Endothelial cell of umbilical vein (primary cell): ENCODE measurements at regions not wholly inside any gene's neighbourhood (a gene's known extent, or its start where the extent isn't known, plus 50 kb on each side); places are given as distances from the start of the nearest gene placed in this dataset.
A peak's percentile ranks its signal among the peaks of the same experiment; 100 is the strongest.

Experiments
- BruUV-seq: library from RNA; stranded (reverse); fragments of 400-500 nt; replicated peaks from 2 replicates; lab custom pipeline; 2021; lab: Mats Ljungman, UMichigan
- CTCF ChIA-PET: fragments of 300-600, 350-600 bp; sonication (Branson Sonifier 250); formaldehyde crosslinking; loops from one replicate; lab custom pipeline; 2021; ENCODE audit warnings: antibody characterized with exemption, inconsistent platforms; lab: Charles Lee
- POLR2A ChIA-PET: fragments of 300-600, 350-600 bp; sonication (Branson Sonifier 250); formaldehyde crosslinking; loops from one replicate; lab custom pipeline; 2021; ENCODE audit warnings: antibody characterized with exemption, inconsistent platforms; lab: Charles Lee
- DNase-seq: peaks from one replicate; pipeline ENCODE4 v3.0.0-alpha.2; 2011; ENCODE audit warnings: low read depth, low spot score
- FAIRE-seq: peaks from 2 replicates; lab custom pipeline; 2011; peaks lifted over from hg19 to GRCh38; lab: Jason Lieb, UNC
- H2AFZ ChIP-seq: 2 replicates; pipeline ENCODE4 v1.6.0; 2012; ENCODE audit warnings: low read depth, low read length, control low read depth, inconsistent platforms
- H3K27ac ChIP-seq: 2 replicates; pipeline ENCODE4 v1.5.1; 2011; ENCODE audit warnings: low read depth, mild to moderate bottlenecking, control low read depth, low read length, moderate library complexity; ENCODE audit not compliant: insufficient read depth
- H3K27me3 ChIP-seq, 2 experiments: 2 replicates each; pipeline versions ENCODE4 v1.6.0 to v1.6.1; 2011; ENCODE audit warnings: low read length in 2 of 2, mixed read lengths in 1 of 2; ENCODE audit not compliant: control insufficient read depth in 2 of 2, insufficient read depth in 2 of 2
- H3K36me3 ChIP-seq, 2 experiments: 2 replicates in 1 of 2; 3 replicates in 1 of 2; pipeline ENCODE4 v1.5.1; 2011; ENCODE audit warnings: low read length in 2 of 2, mild to moderate bottlenecking in 1 of 2, moderate library complexity in 1 of 2; ENCODE audit not compliant: control insufficient read depth in 2 of 2, insufficient read depth in 2 of 2; ENCODE audit errors: extremely low read depth in 1 of 2
- H3K4me1 ChIP-seq: 3 replicates; pipeline ENCODE4 v1.5.1; 2011; ENCODE audit warnings: mild to moderate bottlenecking, low read length; ENCODE audit not compliant: control insufficient read depth, insufficient read depth; ENCODE audit errors: extremely low read depth
- H3K4me2 ChIP-seq: 2 replicates; pipeline ENCODE4 v1.6.1; 2011; ENCODE audit warnings: low read length, control low read depth, mixed read lengths; ENCODE audit not compliant: insufficient read depth
- H3K4me3 ChIP-seq, 3 experiments: fragments of 200-600 bp in 1 of 3; sonication (generic), shearing (Covaris generic) in 1 of 3; replicated peaks in 1 of 3; 2 replicates each; pipeline ENCODE4 v1.5.1; 2011 to 2016; ENCODE audit warnings: control low read depth in 3 of 3, low read length in 3 of 3, mild to moderate bottlenecking in 2 of 3, inconsistent platforms in 1 of 3, low read depth in 1 of 3, moderate library complexity in 1 of 3; ENCODE audit not compliant: insufficient read depth in 1 of 3
- H3K79me2 ChIP-seq: 2 replicates; pipeline ENCODE4 v1.6.0; 2012; ENCODE audit warnings: low read length, inconsistent platforms; ENCODE audit not compliant: control insufficient read depth, insufficient read depth
- H3K9ac ChIP-seq: replicated peaks from 2 replicates; pipeline ENCODE3; 2011; ENCODE audit warnings: low read length, control low read depth; ENCODE audit not compliant: insufficient read depth; ENCODE audit errors: extremely low read depth
- H3K9me1 ChIP-seq: replicated peaks from 3 replicates; pipeline ENCODE4 v1.6.0; 2011; ENCODE audit warnings: mild to moderate bottlenecking, low read length; ENCODE audit not compliant: control insufficient read depth, insufficient read depth; ENCODE audit errors: extremely low read depth
- H3K9me3 ChIP-seq: replicated peaks from 2 replicates; pipeline ENCODE4 v1.5.1; 2012; ENCODE audit warnings: low read length, inconsistent platforms; ENCODE audit not compliant: control insufficient read depth, insufficient read depth
- H4K20me1 ChIP-seq: replicated peaks from 2 replicates; pipeline ENCODE3; 2011; ENCODE audit warnings: mild to moderate bottlenecking, low read length; ENCODE audit not compliant: control insufficient read depth, insufficient read depth; ENCODE audit errors: extremely low read depth
- CTCF ChIP-seq, 2 donors: IDR thresholded peaks; 1 replicate in 1 of 2; 2 replicates in 1 of 2; pipeline ENCODE4 v1.5.1; 2011; ENCODE audit warnings: low read length in 2 of 2, mild to moderate bottlenecking in 2 of 2, moderate library complexity in 2 of 2, control low read depth in 1 of 2, inconsistent platforms in 1 of 2, low read depth in 1 of 2; ENCODE audit not compliant: insufficient read depth in 1 of 2; ENCODE audit errors: extremely low read depth in 1 of 2
- EZH2 ChIP-seq: IDR thresholded peaks from 2 replicates; pipeline ENCODE4 v1.6.1; 2012; ENCODE audit warnings: borderline replicate concordance, low read depth, mild to moderate bottlenecking, moderate library complexity, low read length, inconsistent platforms; ENCODE audit not compliant: severe bottlenecking
- FOS ChIP-seq: IDR thresholded peaks from 2 replicates; pipeline ENCODE4 v1.6.1; 2011; ENCODE audit warnings: mild to moderate bottlenecking, low read length, moderate library complexity, borderline replicate concordance; ENCODE audit not compliant: insufficient read depth
- GATA2 ChIP-seq: IDR thresholded peaks from 2 replicates; pipeline ENCODE4 v1.7.0; 2011; ENCODE audit warnings: low read depth, mild to moderate bottlenecking, moderate library complexity, mixed read lengths, low read length; ENCODE audit not compliant: insufficient read length, insufficient read depth
- JUN ChIP-seq: IDR thresholded peaks from 2 replicates; pipeline ENCODE4 v1.6.1; 2011; ENCODE audit warnings: borderline replicate concordance, low read depth; ENCODE audit not compliant: insufficient read length, insufficient read depth
- MAX ChIP-seq: IDR thresholded peaks from 2 replicates; pipeline ENCODE4 v1.6.1; 2011; ENCODE audit not compliant: insufficient read depth, insufficient read length
- MYC ChIP-seq: IDR thresholded peaks from one replicate; pipeline ENCODE4 v1.6.1; 2011; ENCODE audit warnings: mild to moderate bottlenecking, low read depth, low read length
- POLR2A ChIP-seq: IDR thresholded peaks from 2 replicates; pipeline ENCODE4 v1.6.1; 2012; ENCODE audit warnings: low read depth, mild to moderate bottlenecking, control low read depth, low read length
- POLR2AphosphoS5 ChIP-seq: IDR thresholded peaks from 2 replicates; pipeline ENCODE4 v1.6.1; 2012; ENCODE audit warnings: low read depth, mild to moderate bottlenecking, control low read depth, low read length, moderate library complexity; ENCODE audit not compliant: insufficient read depth
- dilution Hi-C: fragments of 300-500 bp; cut with MboI; formaldehyde crosslinking; loops from one replicate; pipeline ENCODE4 v1.15.0; 2019; ENCODE audit warnings: low sequenced_read_pairs; ENCODE audit not compliant: extremely low pct_ligation_motif_present
- intact Hi-C: fragments of 100-400 bp; cut with micrococcal nuclease; formaldehyde crosslinking; loops from one replicate; pipeline ENCODE4 v1.10.0; 2022

- no peaks in the 10 kb centered on the region for H3K9me1 ChIP-seq
- FAIRE-seq (no peak), DNase-seq (peak; percentile 48)
- H3K79me2 ChIP-seq, result no peaks in the 10 kb centered on the region
- ChIA-PET CTCF (no interaction called here), POLR2A (no interaction called here)
- H4K20me1 ChIP-seq, result no peaks in the 10 kb centered on the region
- intact Hi-C loops, result no loop called here
- H3K27ac ChIP-seq, result no peak overlapping the region
- H3K36me3 ChIP-seq, result no peaks in the 10 kb centered on the region
- BruUV-seq, result no TSS peak
- H3K4me2 ChIP-seq, result no peak overlapping the region
- H3K9me3 ChIP-seq, result no peaks in the 10 kb centered on the region
- H2AFZ ChIP-seq, result no peak overlapping the region
- TF ChIP-seq POLR2A (no peak), POLR2AphosphoS5 (no peak), MYC (no peak), GATA2 (no peak), CTCF (IDR thresholded peaks at IDR 0.05; ENCODE audit: extremely low read depth in 1 of 2, insufficient read depth in 1 of 2, low read depth in 1 of 2, low read length in 2 of 2) (no peak), FOS (no peak), JUN (no peak), EZH2 (no peak), MAX (no peak)
- H3K27me3 ChIP-seq, result no peaks in the 10 kb centered on the region
- H3K4me1 ChIP-seq, result no peaks in the 10 kb centered on the region
- H3K9ac ChIP-seq, result no peak overlapping the region
- dilution Hi-C loops, result no loop called here
- H3K4me3 ChIP-seq, result no peak overlapping the region
Measured at GRCh38 chr4:26206339-26206738, 114.5 kb upstream of the RBPJ start.
